WTC11 (cell line): ENCODE measurements at regions not wholly inside any gene's neighbourhood (a gene's known extent, or its start where the extent isn't known, plus 50 kb on each side); places are given as distances from the start of the nearest gene placed in this dataset.

Source experiments
- ATAC-seq: fragments of 200-7000 bp; cut with Tn5 transposase; 2 replicates; pipeline ENCODE4 v1.10.0; 2021; ENCODE audit warnings: mild to moderate bottlenecking, moderate library complexity
- CTCF ChIA-PET: fragments of 300-600 bp; sonication (Branson Sonifier 250); formaldehyde crosslinking; loops from one replicate; lab custom pipeline; 2021; ENCODE audit warnings: antibody characterized with exemption; lab: Charles Lee
- POLR2A ChIA-PET: fragments of 350-600 bp; sonication (Branson Sonifier 250); formaldehyde crosslinking; loops from one replicate; lab custom pipeline; 2021; ENCODE audit warnings: antibody characterized with exemption; lab: Charles Lee
- DNase-seq: peaks from one replicate; pipeline ENCODE4 v3.0.0; 2021; ENCODE audit warnings: low spot score
- H3K27ac Mint-ChIP-seq: 2 replicates; pipeline ENCODE4 v1.8.0; 2021; ENCODE audit warnings: mixed read lengths
- H3K27me3 Mint-ChIP-seq: 2 replicates; pipeline ENCODE4 v1.8.0; 2021; ENCODE audit warnings: low read depth, mild to moderate bottlenecking, moderate library complexity, mixed read lengths
- H3K36me3 Mint-ChIP-seq: 2 replicates; pipeline ENCODE4 v1.8.0; 2021; ENCODE audit warnings: mixed read lengths
- H3K4me1 Mint-ChIP-seq: 2 replicates; pipeline ENCODE4 v1.8.0; 2022; ENCODE audit warnings: mixed read lengths
- H3K4me3 Mint-ChIP-seq: 2 replicates; pipeline ENCODE4 v1.8.0; 2021; ENCODE audit warnings: mild to moderate bottlenecking, moderate library complexity, mixed read lengths
- H3K9me3 Mint-ChIP-seq: 2 replicates; pipeline ENCODE4 v1.8.0; 2021; ENCODE audit warnings: mixed read lengths
- AR ChIP-seq: fragments of 250-450 bp; sonication (Bioruptor Pico); IDR thresholded peaks from 2 replicates; pipeline ENCODE4 v1.9.0; 2021; ENCODE audit warnings: mild to moderate bottlenecking
- CTCF ChIP-seq: fragments of 200-600 bp; IDR thresholded peaks from 2 replicates; pipeline ENCODE4 v1.8.0; 2022; ENCODE audit warnings: antibody characterized with exemption
- E2F5 ChIP-seq: sonication (generic); formaldehyde crosslinking; IDR thresholded peaks from 2 replicates; pipeline ENCODE4 v1.8.1; 2022; ENCODE audit warnings: mild to moderate bottlenecking, moderate library complexity, missing genetic modification reagents
- FOXP1 ChIP-seq: sonication (generic); formaldehyde crosslinking; IDR thresholded peaks from 2 replicates; pipeline ENCODE4 v1.8.0; 2022; ENCODE audit warnings: missing genetic modification reagents, mild to moderate bottlenecking, moderate library complexity, borderline replicate concordance
- NFATC4 ChIP-seq: fragments of 250-450 bp; sonication (Bioruptor Pico); IDR thresholded peaks from 2 replicates; pipeline ENCODE4 v1.9.0; 2021; ENCODE audit warnings: mild to moderate bottlenecking
- NR1H2 ChIP-seq: sonication (generic); formaldehyde crosslinking; IDR thresholded peaks from 2 replicates; pipeline ENCODE4 v1.9.0; 2021; ENCODE audit warnings: mild to moderate bottlenecking, moderate library complexity, missing genetic modification reagents
- PRRX2 ChIP-seq: fragments of 250-450 bp; sonication (Bioruptor Pico); IDR thresholded peaks from 2 replicates; pipeline ENCODE4 v1.8.0; 2021; ENCODE audit warnings: mild to moderate bottlenecking
- SOX15 ChIP-seq: fragments of 250-450 bp; sonication (Bioruptor Pico); IDR thresholded peaks from 2 replicates; pipeline ENCODE4 v1.9.0; 2021; ENCODE audit warnings: mild to moderate bottlenecking
- STAT6 ChIP-seq: sonication (generic); formaldehyde crosslinking; conservative IDR thresholded peaks from 2 replicates; pipeline ENCODE4 v1.8.1; 2023; ENCODE audit warnings: mild to moderate bottlenecking, low read depth, missing genetic modification reagents, moderate library complexity
- USF1 ChIP-seq: sonication (generic); formaldehyde crosslinking; IDR thresholded peaks from 2 replicates; pipeline ENCODE4 v1.8.0; 2022; ENCODE audit warnings: mild to moderate bottlenecking, missing genetic modification reagents
- ZBTB43 ChIP-seq: sonication (generic); formaldehyde crosslinking; IDR thresholded peaks from 2 replicates; pipeline ENCODE4 v1.8.1; 2023; ENCODE audit warnings: mild to moderate bottlenecking, missing genetic modification reagents
- ZMAT4 ChIP-seq: fragments of 250-450 bp; sonication (Bioruptor Pico); IDR thresholded peaks from 2 replicates; pipeline ENCODE4 v1.9.0; 2021; ENCODE audit warnings: mild to moderate bottlenecking
- ZNF138 ChIP-seq: sonication (generic); formaldehyde crosslinking; conservative IDR thresholded peaks from 2 replicates; pipeline ENCODE4 v1.8.1; 2022; ENCODE audit warnings: mild to moderate bottlenecking, moderate library complexity, missing genetic modification reagents
- ZSCAN18 ChIP-seq: fragments of 250-450 bp; sonication (Bioruptor Pico); IDR thresholded peaks from 2 replicates; pipeline ENCODE4 v2.1.2; 2022; ENCODE audit warnings: mild to moderate bottlenecking, moderate library complexity

- peaks cover 11% of the 10 kb centered on the region for H3K9me3 Mint-ChIP-seq
- peaks cover 27% of the 10 kb centered on the region for H3K4me1 Mint-ChIP-seq
- CTCF ChIA-PET = interaction anchor here (0.9 to 2.6 kb wide), 3 partner anchors 58 to 566 kb away, joined by 3 to 18 read pairs (median 7); partner anchors contain the start of gene POU2F1
- no peak overlapping the region for H3K27ac Mint-ChIP-seq
- no peak overlapping the region for H3K4me3 Mint-ChIP-seq
- POLR2A ChIA-PET = interaction anchor here (0.5 kb wide), 1 partner anchor 278 kb away, joined by 3 read pairs; no protein-coding TSS in a partner anchor
- no peaks in the 10 kb centered on the region for H3K27me3 Mint-ChIP-seq
- ATAC-seq (no peak), DNase-seq (no peak)
- peaks cover 14% of the 10 kb centered on the region for H3K36me3 Mint-ChIP-seq
- TF ChIP-seq FOXP1 (no peak), E2F5 (CRISPR knock-in tag) (no peak)
These were observed 56.1 kb downstream of the STYXL2 start for GRCh38 chr1:167149793-167150491.

- H3K4me1 Mint-ChIP-seq = peaks cover 27% of the 10 kb centered on the region
- ChIA-PET POLR2A (interaction anchor here (0.5 kb wide), 1 partner anchor 278 kb away, joined by 3 read pairs; no protein-coding TSS in a partner anchor), CTCF (interaction anchor here (2.6 kb wide), 1 partner anchor 70 kb away, joined by 18 read pairs; the partner anchor contains the start of gene POU2F1)
- DNase-seq = no peak
- no peak overlapping the region for H3K27ac Mint-ChIP-seq
- no peaks in the 10 kb centered on the region for H3K27me3 Mint-ChIP-seq
- TF ChIP-seq ZMAT4 (no peak), STAT6 (no peak), ZSCAN18 (CRISPR knock-in tag) (no peak), FOXP1 (no peak), PRRX2 (CRISPR knock-in tag) (no peak), SOX15 (CRISPR knock-in tag) (no peak), USF1 (CRISPR knock-in tag) (no peak), ZBTB43 (CRISPR knock-in tag) (no peak), NFATC4 (CRISPR knock-in tag) (no peak), CTCF (no peak), ZNF138 (no peak), AR (no peak), NR1H2 (CRISPR knock-in tag) (no peak)
- TF ChIP-seq, all 79 proteins: peak for 0
- Mint-ChIP-seq H3K9me3 (peaks cover 11% of the 10 kb centered on the region), H3K4me3 (no peak overlapping the region), H3K36me3 (peaks cover 14% of the 10 kb centered on the region)
- ATAC-seq = no peak
These were observed 56.6 kb downstream of the STYXL2 start for GRCh38 chr1:167150492-167150833.
